ENCODE measurements at regions not wholly inside any gene's neighbourhood (a gene's known extent, or its start where the extent isn't known, plus 50 kb on each side); places are given as distances from the start of the nearest gene placed in this dataset.
"Not testable (repeated sequence)": the region's sequence is repeated elsewhere in the genome, so short reads cannot be mapped to it uniquely, and the experiment has no call there.

GRCh38 chr7:32645255-32645654, 150.0 kb downstream of the AVL9 start:
- not testable (repeated sequence) for DNase-seq

DNA sequence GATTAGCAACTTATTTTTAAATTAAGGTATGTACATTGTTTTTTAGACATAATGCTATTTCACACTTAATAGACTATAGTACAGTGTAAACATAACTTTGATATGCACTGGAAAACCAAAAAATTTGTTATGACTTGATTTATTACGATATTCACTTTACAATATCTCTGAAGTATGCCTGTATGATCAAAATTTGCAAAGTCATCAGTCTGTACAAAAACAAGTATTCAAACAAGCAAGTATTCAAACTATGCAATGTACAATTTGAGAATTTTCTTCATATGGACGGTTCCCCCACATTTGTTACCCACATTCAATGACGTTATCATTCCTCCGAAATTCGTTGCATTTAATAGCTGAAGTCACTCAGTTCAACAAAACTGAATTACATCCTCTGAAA, 147.9 kb downstream of the AVL9 start:
- no peak for DNase-seq

DNA sequence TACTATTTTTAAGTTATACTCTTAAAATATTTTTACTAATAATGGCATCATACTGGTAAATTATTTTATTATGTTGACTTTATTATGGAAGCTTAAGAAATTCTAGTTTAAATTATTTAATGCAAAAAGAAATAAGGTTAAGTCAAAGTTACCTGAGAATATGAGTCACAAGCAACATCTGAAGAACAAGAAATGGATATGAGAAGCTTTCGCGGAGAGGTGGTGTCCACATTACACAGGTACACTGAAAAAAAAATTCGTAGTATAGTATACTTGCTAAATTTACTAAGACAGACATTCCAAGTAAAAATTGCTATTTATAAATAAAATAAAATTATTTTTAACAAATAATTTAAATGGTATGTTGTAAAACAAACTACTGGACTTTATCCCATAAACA, 143.8 kb downstream of the AVL9 start:
- no peak for DNase-seq

GRCh38 chr7:32638479-32639121, 143.3 kb downstream of the AVL9 start:
- not testable (repeated sequence) for DNase-seq
